Amygdala (tissue), 56 donors: ENCODE measurements at regions not wholly inside any gene's neighbourhood (a gene's known extent, or its start where the extent isn't known, plus 50 kb on each side); places are given as distances from the start of the nearest gene placed in this dataset.
A peak's percentile ranks its signal among the peaks of the same experiment; 100 is the strongest.

Experiments
- DNase-seq, 56 donors: peaks; one replicate each; lab custom pipeline; 2025; lab: John Stamatoyannopoulos, UW

DNA sequence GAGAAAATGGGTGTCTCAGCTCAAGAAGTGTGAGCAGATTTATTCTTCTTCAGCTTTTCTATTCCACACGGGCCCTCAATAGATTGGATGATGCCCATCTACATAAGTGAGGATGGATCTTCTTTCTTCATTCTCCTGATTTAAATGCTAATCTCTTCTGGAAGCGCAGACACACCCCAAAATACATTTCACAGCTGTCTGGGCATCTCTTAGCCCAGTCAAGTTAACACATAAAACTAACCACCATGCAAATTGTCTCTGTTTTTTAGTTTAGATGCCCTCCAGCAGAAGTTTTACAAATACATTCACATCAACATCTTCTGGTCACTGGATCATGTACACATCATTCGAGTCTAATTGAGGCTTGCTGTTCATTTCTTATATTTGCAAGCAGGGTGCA, 249.0 kb upstream of the VCX3A start:
- no peak for DNase-seq

DNA sequence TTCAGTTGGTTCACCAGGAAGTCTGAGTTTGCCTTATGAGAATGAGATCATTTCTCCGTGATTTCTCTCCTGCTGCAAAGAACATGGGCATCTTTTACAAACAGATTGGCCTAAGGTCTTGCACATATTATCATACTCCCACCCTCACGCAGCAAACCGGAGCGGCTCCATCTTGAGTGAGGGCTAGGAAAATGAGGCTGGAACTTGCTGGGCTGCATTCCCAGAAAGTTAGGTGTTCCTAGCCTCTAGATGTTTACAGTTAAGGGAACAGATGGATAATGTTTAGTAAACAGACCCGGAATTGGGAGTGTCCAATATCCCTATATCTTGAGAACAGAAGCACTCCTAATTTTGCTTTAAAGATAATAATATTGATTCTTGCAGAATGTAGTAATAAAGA, 247.9 kb upstream of the VCX3A start:
- DNase-seq: no peak

- peak in 52 of 56 donors; percentile 0 to 81 (median 33) for DNase-seq
Observed at GRCh38 chrX:6778544-6779503, 243.9 kb upstream of the VCX3A start.

- no peak for DNase-seq
Observed at GRCh38 chrX:6777238-6778002, 242.5 kb upstream of the VCX3A start.

- DNase-seq: no peak
Observed at GRCh38 chrX:6770936-6771335, 236.0 kb upstream of the VCX3A start.

DNA sequence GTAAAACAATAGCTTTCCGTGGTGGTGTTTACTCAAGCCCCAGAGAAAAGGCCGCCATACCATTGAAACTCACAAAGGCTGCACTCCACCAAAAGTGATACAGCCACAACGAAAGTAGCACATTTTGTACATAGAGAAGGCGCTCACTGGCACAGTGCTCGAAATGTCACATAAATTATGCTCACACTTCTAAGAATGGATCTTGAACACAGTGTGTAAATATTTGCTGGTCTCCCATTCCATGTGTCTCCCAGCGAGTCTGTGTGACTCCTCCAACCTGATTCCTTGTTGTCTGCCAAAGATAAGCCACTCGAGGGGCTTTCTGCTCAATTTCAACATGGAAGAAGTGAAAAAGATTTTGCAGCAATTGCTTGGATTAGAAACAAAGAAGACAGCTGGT, 234.0 kb upstream of the VCX3A start:
- DNase-seq: no peak

DNA sequence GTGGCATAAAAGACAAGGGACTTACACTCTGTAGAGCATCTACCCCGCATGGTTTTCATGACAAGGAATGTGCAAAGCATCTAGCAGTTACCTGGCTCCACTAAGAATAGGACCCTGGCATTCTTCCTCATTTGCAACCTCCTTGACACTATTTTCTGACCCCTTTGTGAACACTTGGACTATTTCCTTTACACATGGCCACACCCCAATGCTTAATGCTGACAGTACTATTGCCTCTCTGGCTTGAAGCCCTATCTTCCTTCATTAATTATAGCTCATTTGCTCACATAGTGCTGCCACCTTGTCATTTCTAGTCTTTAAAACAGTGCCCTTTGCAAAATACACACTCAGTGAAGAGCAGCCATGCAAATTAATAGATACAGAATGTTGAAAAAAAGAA, 226.3 kb upstream of the VCX3A start:
- DNase-seq: no peak

GRCh38 chrX:6759655-6760375, 224.9 kb upstream of the VCX3A start:
- peak in 1 of 56 donors; percentile 1 for DNase-seq

DNA sequence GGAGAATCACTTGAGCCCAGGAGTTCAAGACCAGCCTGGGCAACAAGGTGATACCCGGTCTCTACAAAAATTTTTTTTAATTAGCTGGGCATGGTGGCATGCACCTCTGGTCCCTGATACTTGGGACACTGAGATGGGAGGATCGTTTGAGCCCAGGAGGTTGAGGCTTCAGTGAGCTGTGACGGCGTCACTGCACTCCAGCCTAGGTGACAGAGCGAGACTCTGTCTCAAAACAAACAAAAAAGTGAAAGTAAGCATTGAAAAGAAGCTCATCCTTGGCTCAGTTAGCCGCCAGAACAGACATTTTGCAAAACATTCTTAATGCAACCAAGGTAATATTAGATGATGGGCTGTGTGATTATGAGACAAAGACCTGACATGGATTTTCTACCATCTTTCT, 223.3 kb upstream of the VCX3A start:
- no peak for DNase-seq

GRCh38 chrX:6757631-6758030, 222.7 kb upstream of the VCX3A start:
- DNase-seq: no peak

- no peak for DNase-seq
Observed at GRCh38 chrX:6748595-6748994, 213.7 kb upstream of the VCX3A start.

GRCh38 chrX:6738518-6739470, 203.9 kb upstream of the VCX3A start:
- no peak for DNase-seq

- DNase-seq: no peak
Observed at GRCh38 chrX:6734844-6735634, 200.1 kb upstream of the VCX3A start.

- no peak for DNase-seq
Observed at GRCh38 chrX:6732101-6732500, 197.2 kb upstream of the VCX3A start.

DNA sequence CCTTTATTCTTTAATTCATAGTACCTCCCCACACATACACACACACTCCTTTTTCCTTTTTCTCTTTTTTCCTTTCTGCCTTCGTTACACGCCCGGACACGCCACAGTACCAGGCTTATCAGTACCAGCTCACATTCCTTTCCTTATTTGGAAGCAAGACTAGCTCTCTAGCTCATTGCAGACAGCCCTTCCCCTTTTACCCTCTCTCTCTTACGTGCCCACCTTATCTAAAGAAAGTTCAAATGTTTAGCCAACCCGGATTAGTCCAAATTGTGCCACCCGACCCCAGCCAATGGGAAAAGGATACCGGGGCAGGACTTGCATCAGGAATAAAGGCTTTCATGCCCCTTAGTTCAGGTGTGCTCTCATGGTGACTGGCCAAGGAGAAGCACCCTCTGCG, 194.7 kb upstream of the VCX3A start:
- DNase-seq: no peak

DNA sequence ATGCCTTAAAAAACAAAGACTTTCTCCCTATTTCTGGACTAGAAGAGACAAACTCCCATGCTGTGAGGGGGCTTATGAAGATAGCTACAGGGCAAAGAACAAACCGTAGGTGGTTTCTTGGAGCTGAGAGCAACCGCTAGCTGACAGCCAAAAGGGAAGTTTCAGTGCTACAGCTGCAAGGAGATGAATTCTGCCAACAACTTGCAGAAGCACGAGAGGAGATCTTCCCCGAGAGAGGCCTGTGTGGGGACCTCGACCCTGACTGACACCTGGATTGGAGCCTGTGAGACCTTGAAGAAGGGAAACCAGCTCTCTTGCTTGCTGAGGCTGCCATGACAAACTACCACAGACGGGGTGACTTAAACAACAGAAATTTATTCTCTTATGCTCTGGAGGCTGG, 183.8 kb upstream of the VCX3A start:
- no peak for DNase-seq

DNA sequence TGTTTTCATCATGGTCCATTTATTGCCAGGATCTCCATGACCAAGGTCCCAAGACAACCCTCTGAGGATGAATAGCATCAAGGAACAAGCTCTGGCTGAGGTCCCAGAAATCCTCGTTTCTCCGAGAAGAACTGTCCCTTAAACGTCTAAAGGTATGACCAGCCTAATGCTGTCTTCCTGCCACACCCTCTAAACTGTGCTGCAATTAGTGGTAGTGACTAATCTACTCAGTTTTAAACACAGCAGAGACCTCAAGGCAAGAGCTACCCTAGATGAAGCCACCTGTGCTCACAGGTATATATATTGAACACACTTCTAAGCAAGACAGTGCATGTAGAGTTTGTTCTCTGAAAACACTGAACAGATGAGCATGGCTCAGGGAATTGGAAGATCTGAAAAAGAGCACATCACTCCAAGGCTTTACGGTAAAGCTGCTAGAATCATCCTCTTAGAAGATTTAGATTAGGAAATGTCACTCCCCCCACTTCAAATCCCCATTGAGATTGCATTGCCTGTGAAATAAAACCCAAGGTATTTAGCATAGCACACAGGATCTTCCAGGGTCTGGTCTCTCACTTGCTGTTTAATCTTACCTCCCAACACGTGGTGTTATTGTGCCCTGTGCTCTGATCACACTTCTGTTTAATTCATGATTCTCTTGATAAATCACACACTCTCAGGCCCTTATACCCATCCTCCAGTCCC, 173.9 kb upstream of the VCX3A start:
- DNase-seq: no peak

- no peak for DNase-seq
Observed at GRCh38 chrX:6708041-6708440, 173.1 kb upstream of the VCX3A start.
